ENCODE measurements at regions not wholly inside any gene's neighbourhood (a gene's known extent, or its start where the extent isn't known, plus 50 kb on each side); places are given as distances from the start of the nearest gene placed in this dataset.

DNA sequence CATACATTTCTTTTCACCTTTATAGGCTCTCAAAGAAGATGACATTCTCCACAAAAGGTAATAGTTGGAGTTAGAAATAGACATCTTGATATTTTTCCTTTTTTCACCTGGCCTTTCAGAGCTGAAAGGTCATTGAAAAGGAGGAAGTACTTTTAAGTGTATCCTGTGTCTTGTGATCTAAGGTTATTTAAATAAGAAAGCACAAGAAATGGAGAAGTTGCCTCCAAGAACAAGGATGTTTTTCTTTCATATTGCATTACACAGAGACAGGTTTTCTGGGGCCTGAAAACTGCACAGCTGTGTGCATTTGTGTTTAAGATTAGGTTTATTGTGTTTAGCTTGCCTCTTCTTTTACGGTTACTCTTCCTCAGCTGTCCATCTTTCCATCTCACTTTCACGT lies 103.4 kb upstream of the SEMA3D start:
- Histone ChIP-seq H3K4me1 (no peaks in the 10 kb centered on the region), H3K9me3 (no peaks in the 10 kb centered on the region), H3K4me3 (no peak overlapping the region), H3K27ac (no peak overlapping the region), H3K27me3 (no peaks in the 10 kb centered on the region), H3K36me3 (no peaks in the 10 kb centered on the region)
- ATAC-seq, result no peak
- no peak for DNase-seq
- intact Hi-C loops (cut with DNase I; ENCODE audit: low total_unique reads), result no loop called here
- TF ChIP-seq POLR2A (IDR thresholded peaks at IDR 0.05) (no peak), CTCF (IDR thresholded peaks at IDR 0.05 in 4 of 5, conservative IDR thresholded peaks at IDR 0.05 in 1 of 5) (no peak)
- in situ Hi-C loops (cut with MboI; ENCODE audit: low sequenced_read_pairs in 4 of 4), result no loop called here

DNA sequence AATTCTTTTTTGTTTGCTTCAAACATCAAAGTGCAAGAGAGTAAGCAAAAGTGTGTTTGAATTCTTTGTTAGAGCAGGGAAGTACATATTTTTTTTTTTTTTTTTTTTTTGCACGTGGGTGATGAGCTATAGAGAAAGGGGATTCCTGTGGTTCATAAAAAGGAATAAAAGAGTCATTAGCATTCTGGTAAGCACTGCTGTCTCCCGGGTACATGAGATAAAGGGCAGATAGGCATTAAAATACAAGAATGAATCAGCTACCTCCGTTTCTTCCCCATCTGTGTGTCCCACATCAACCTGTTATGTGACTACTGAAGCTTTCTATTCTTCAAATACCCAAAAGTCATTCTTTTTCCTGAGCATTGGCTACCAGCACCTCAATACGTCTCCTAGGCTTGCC lies 102.4 kb upstream of the SEMA3D start:
- no peaks in the 10 kb centered on the region for H3K4me1 ChIP-seq
- intact Hi-C loops (cut with DNase I; ENCODE audit: low total_unique reads) (no loop called here), in situ Hi-C loops (cut with MboI; ENCODE audit: low sequenced_read_pairs in 4 of 4) (no loop called here)
- H3K27me3 ChIP-seq, result no peaks in the 10 kb centered on the region
- H3K4me3 ChIP-seq, result no peak overlapping the region
- no peaks in the 10 kb centered on the region for H3K36me3 ChIP-seq
- H3K9me3 ChIP-seq, result no peaks in the 10 kb centered on the region
- no peak for TF ChIP-seq POLR2A (IDR thresholded peaks at IDR 0.05)
- TF ChIP-seq CTCF (IDR thresholded peaks at IDR 0.05 in 4 of 5, conservative IDR thresholded peaks at IDR 0.05 in 1 of 5), result no peak
- no peak overlapping the region for H3K27ac ChIP-seq
- DNase-seq (no peak), ATAC-seq (no peak)

DNA sequence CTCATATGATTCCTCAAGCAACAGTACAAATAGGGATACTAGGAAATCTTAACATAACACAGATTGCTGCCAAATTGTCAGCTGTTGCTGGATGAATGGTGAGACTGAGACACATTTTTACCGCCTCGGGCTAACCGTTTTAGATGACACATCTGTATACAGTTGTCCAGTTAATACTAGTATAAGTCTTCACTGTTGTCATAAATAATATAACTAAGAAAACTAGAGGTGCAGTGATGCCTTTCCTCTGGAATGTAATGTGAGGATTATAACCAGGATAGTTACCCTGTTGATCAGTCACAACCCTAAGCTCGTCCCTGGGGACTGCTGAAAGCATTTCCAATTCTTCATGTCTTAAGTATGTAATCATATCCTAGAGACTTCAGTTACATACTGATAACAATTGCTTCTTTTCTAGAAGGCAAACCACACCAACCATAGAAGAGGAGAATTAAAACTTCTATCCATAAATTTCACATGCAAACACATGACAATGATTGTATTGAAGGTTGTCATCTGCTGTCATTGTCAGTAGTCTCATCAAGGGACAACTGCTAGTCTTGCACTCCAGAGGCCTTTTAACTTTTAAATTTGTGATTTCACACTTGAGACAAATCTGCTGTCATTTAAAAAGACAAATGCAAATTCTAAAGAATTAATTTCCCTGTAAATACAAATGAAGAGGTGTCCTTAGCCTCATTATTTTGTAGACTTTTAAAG lies 100.4 kb upstream of the SEMA3D start:
- no peak for TF ChIP-seq CTCF (IDR thresholded peaks at IDR 0.05 in 4 of 5, conservative IDR thresholded peaks at IDR 0.05 in 1 of 5)
- H3K4me3 ChIP-seq, result no peak overlapping the region
- in situ Hi-C loops (cut with MboI; ENCODE audit: low sequenced_read_pairs in 4 of 4), result no loop called here
- no peaks in the 10 kb centered on the region for H3K36me3 ChIP-seq
- no peaks in the 10 kb centered on the region for H3K4me1 ChIP-seq
- H3K9me3 ChIP-seq, result no peaks in the 10 kb centered on the region
- DNase-seq, result no peak
- intact Hi-C loops (cut with DNase I; ENCODE audit: low total_unique reads), result no loop called here
- ATAC-seq, result no peak
- no peak overlapping the region for H3K27ac ChIP-seq
- H3K27me3 ChIP-seq, result no peaks in the 10 kb centered on the region

GRCh38 chr7:85286446-85286845 lies 99.6 kb upstream of the SEMA3D start:
- intact Hi-C loops (cut with DNase I; ENCODE audit: low total_unique reads), result no loop called here
- no peaks in the 10 kb centered on the region for H3K36me3 ChIP-seq
- no peaks in the 10 kb centered on the region for H3K27me3 ChIP-seq
- H3K27ac ChIP-seq, result no peak overlapping the region
- H3K9me3 ChIP-seq, result no peaks in the 10 kb centered on the region
- in situ Hi-C loops (cut with MboI; ENCODE audit: low sequenced_read_pairs in 4 of 4), result no loop called here
- no peak overlapping the region for H3K4me3 ChIP-seq
- no peak for DNase-seq
- no peaks in the 10 kb centered on the region for H3K4me1 ChIP-seq
- ATAC-seq, result no peak
- TF ChIP-seq POLR2A (IDR thresholded peaks at IDR 0.05), result no peak
- TF ChIP-seq CTCF (IDR thresholded peaks at IDR 0.05 in 4 of 5, conservative IDR thresholded peaks at IDR 0.05 in 1 of 5), result no peak

DNA sequence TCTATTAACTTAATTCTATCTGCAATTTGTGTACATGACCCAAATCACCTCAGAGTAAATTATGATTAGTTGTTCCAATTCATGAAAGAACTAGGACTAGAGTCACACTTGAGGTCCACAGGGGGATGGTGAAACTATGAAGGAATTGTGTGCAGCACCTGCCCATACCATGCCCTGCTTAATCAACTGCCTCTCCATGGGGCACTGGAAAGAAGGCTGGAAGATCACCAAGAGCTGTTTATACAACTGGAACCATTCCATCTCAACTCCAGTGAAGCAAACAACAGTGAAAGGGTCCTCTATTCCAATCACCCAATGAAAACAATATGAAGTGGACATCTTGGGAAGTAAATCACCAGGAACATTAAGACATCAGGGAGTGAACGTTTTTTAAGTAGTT lies 98.7 kb upstream of the SEMA3D start:
- ATAC-seq, result no peak
- Histone ChIP-seq H3K36me3 (no peaks in the 10 kb centered on the region), H3K27ac (no peak overlapping the region), H3K27me3 (no peaks in the 10 kb centered on the region), H3K9me3 (no peaks in the 10 kb centered on the region), H3K4me3 (no peak overlapping the region), H3K4me1 (peaks cover 0 to 2% of the 10 kb centered on the region in 2 donors)
- no peak for DNase-seq
- no peak for TF ChIP-seq POLR2A (IDR thresholded peaks at IDR 0.05)
- TF ChIP-seq CTCF (IDR thresholded peaks at IDR 0.05 in 4 of 5, conservative IDR thresholded peaks at IDR 0.05 in 1 of 5), result no peak
- intact Hi-C loops (cut with DNase I; ENCODE audit: low total_unique reads) (no loop called here), in situ Hi-C loops (cut with MboI; ENCODE audit: low sequenced_read_pairs in 4 of 4) (no loop called here)
